Progenitor cell of endocrine pancreas (in vitro differentiated cells): ENCODE measurements at regions not wholly inside any gene's neighbourhood (a gene's known extent, or its start where the extent isn't known, plus 50 kb on each side); places are given as distances from the start of the nearest gene placed in this dataset.

Source experiments
- DNase-seq: peaks from one replicate; pipeline ENCODE4 v3.0.0; 2021; ENCODE audit warnings: low spot score; ENCODE audit not compliant: unreplicated experiment
- H3K27ac Mint-ChIP-seq: 2 replicates; pipeline ENCODE4 v1.8.0; 2021; ENCODE audit warnings: mild to moderate bottlenecking, moderate library complexity, mixed read lengths
- H3K27me3 Mint-ChIP-seq: 2 replicates; pipeline ENCODE4 v1.8.0; 2021; ENCODE audit warnings: mixed read lengths
- H3K36me3 Mint-ChIP-seq: 2 replicates; pipeline ENCODE4 v1.8.0; 2022; ENCODE audit warnings: mixed read lengths; ENCODE audit not compliant: insufficient read depth
- H3K4me1 Mint-ChIP-seq: 2 replicates; pipeline ENCODE4 v1.8.0; 2021; ENCODE audit warnings: low read depth, mixed read lengths
- H3K4me3 Mint-ChIP-seq: 2 replicates; pipeline ENCODE4 v1.8.0; 2021; ENCODE audit warnings: low read depth, mild to moderate bottlenecking, moderate library complexity, mixed read lengths
- H3K9me3 Mint-ChIP-seq: 2 replicates; pipeline ENCODE4 v1.8.0; 2021; ENCODE audit warnings: low read depth, mixed read lengths
- TF ChIP-seq, protein P1 (sequence below): fragments of 200-600 bp; sonication (generic); IDR thresholded peaks from one replicate; pipeline ENCODE4 v1.5.0; 2021; ENCODE audit warnings: antibody characterized with exemption, mild to moderate bottlenecking; ENCODE audit not compliant: unreplicated experiment

DNA sequence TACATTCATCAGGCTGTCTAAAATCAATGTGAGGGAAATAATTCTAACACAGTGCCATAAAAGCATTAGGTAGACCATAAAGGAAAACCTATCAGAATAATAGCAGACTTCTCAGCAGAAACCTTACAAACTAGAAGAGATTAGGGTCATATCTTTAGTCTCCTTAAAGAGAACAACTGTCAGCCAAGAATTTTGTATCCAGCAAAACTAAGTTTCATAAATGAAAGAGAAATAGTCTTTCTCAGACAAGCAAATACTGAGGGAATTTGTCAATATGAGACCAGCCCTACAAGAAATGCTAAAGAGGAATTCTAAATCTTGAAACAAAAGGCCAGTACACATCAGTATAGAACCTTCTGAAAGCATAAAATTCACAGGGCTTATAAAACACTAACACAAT is 482.0 kb downstream of the SATB2 start:
- no peaks in the 10 kb centered on the region for H3K36me3 Mint-ChIP-seq
- no peak overlapping the region for H3K4me3 Mint-ChIP-seq
- H3K27ac Mint-ChIP-seq: no peak overlapping the region
- H3K4me1 Mint-ChIP-seq: no peaks in the 10 kb centered on the region
- H3K9me3 Mint-ChIP-seq: peaks cover 22% of the 10 kb centered on the region
- TF ChIP-seq, protein P1, sequence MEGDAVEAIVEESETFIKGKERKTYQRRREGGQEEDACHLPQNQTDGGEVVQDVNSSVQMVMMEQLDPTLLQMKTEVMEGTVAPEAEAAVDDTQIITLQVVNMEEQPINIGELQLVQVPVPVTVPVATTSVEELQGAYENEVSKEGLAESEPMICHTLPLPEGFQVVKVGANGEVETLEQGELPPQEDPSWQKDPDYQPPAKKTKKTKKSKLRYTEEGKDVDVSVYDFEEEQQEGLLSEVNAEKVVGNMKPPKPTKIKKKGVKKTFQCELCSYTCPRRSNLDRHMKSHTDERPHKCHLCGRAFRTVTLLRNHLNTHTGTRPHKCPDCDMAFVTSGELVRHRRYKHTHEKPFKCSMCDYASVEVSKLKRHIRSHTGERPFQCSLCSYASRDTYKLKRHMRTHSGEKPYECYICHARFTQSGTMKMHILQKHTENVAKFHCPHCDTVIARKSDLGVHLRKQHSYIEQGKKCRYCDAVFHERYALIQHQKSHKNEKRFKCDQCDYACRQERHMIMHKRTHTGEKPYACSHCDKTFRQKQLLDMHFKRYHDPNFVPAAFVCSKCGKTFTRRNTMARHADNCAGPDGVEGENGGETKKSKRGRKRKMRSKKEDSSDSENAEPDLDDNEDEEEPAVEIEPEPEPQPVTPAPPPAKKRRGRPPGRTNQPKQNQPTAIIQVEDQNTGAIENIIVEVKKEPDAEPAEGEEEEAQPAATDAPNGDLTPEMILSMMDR: no peak
- no peaks in the 10 kb centered on the region for H3K27me3 Mint-ChIP-seq
- no peak for DNase-seq

- Mint-ChIP-seq H3K4me1 (peaks cover under 1% of the 10 kb centered on the region), H3K4me3 (no peak overlapping the region)
Observed at GRCh38 chr2:198973785-198974184, 484.0 kb downstream of the SATB2 start.

GRCh38 chr2:198973181-198973580 is 484.6 kb downstream of the SATB2 start:
- Mint-ChIP-seq H3K4me1 (peaks cover 7% of the 10 kb centered on the region), H3K27me3 (no peaks in the 10 kb centered on the region), H3K36me3 (no peaks in the 10 kb centered on the region), H3K27ac (no peak overlapping the region), H3K4me3 (no peak overlapping the region), H3K9me3 (peaks cover 22% of the 10 kb centered on the region)
- DNase-seq: no peak
- TF ChIP-seq, protein P1: no peak

More at GRCh38 chr2:198973785-198974184, 484.0 kb downstream of the SATB2 start:
- Mint-ChIP-seq H3K27ac (no peak overlapping the region), H3K9me3 (peaks cover 22% of the 10 kb centered on the region), H3K27me3 (no peaks in the 10 kb centered on the region), H3K36me3 (no peaks in the 10 kb centered on the region)
- TF ChIP-seq, protein P1: no peak
- DNase-seq: no peak

- Mint-ChIP-seq H3K4me1 (peaks cover 15% of the 10 kb centered on the region), H3K36me3 (no peaks in the 10 kb centered on the region), H3K9me3 (no peaks in the 10 kb centered on the region), H3K4me3 (no peak overlapping the region), H3K27me3 (no peaks in the 10 kb centered on the region), H3K27ac (no peak overlapping the region)
- DNase-seq: no peak
- TF ChIP-seq, protein P1: no peak
Observed at GRCh38 chr2:198968545-198968944, 489.2 kb downstream of the SATB2 start.

GRCh38 chr2:198966269-198966668 is 491.5 kb downstream of the SATB2 start:
- Mint-ChIP-seq H3K27ac (no peak overlapping the region), H3K4me3 (no peak overlapping the region), H3K9me3 (no peaks in the 10 kb centered on the region), H3K27me3 (no peaks in the 10 kb centered on the region), H3K36me3 (no peaks in the 10 kb centered on the region), H3K4me1 (peaks cover 15% of the 10 kb centered on the region)
- TF ChIP-seq, protein P1: no peak
- DNase-seq: no peak
